Activated CD8-positive, alpha-beta memory T cell treated with anti-CD3 and anti-CD28 coated beads, Interleukin-2, amount 50 U/mL, for 48 hours (primary cell): ENCODE measurements at regions not wholly inside any gene's neighbourhood (a gene's known extent, or its start where the extent isn't known, plus 50 kb on each side); places are given as distances from the start of the nearest gene placed in this dataset.

Experiments
- DNase-seq: peaks from one replicate; pipeline ENCODE4 v3.0.0-alpha.2; 2020

- DNase-seq = no peak
Observed at GRCh38 chr16:51705142-51705541, 554.1 kb upstream of the SALL1 start.

- no peak for DNase-seq
Observed at GRCh38 chr16:51701025-51701424, 550.0 kb upstream of the SALL1 start.

GRCh38 chr16:51699686-51700396 lies 548.8 kb upstream of the SALL1 start:
- no peak for DNase-seq

DNA sequence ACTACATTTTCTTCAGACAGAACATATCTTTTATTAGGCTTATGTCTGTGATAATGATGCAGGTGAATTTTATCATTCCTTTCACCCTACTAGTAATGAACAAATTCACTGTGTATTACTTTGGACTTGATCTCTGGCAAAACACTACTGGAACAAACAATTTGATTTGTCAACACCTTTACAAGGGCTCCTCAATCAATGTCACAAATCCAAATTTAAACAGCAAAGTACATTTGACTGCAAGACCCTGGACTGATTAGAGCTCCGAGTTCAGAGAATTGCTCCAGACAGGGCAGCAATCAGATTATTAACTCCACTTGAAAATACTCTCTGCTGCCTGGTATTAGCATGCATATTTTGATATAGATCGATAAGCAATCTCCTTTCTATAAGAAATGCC lies 547.6 kb upstream of the SALL1 start:
- no peak for DNase-seq

GRCh38 chr16:51697454-51697853 lies 546.4 kb upstream of the SALL1 start:
- no peak for DNase-seq

GRCh38 chr16:51696376-51696775 lies 545.3 kb upstream of the SALL1 start:
- no peak for DNase-seq

DNA sequence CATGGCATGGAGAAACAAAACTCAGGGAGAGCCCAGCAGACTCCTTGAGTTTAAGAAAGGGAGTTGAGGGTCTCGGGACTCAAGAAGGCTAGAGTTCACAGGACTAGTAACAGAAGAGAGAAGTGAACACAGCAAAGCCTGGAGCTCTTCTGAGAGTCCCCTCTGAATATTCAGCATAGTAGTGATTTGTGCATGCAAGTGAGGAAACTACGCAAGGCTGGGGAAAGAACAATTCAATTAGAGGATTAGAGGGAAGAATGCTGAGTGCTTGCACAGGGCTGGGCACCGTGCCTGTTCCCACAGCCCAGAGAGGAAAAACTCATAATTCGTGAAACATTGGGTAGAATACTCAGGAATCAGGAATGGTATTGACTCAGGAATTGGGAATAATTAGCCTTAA lies 540.0 kb upstream of the SALL1 start:
- DNase-seq = no peak

- no peak for DNase-seq
Observed at GRCh38 chr16:51685498-51685897, 534.4 kb upstream of the SALL1 start.

DNA sequence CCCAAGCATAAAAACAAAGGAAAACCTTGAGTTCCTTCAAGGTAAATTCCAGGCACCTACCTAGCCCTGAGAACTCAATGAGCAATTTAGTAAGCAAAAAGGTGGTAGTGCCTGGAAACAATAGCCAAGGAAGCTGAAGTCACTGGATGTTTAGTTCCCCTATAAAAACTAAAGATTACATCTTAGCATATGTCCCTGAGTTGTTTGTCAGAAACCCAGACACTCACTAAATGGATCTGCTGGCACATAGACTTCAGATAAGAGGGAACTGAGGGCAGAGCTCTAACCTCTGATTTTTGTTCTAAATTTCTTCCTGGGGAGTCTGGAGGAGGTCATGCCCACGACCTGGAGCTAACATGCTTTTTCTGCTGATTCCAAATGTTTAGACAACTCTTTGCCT lies 532.8 kb upstream of the SALL1 start:
- no peak for DNase-seq

DNA sequence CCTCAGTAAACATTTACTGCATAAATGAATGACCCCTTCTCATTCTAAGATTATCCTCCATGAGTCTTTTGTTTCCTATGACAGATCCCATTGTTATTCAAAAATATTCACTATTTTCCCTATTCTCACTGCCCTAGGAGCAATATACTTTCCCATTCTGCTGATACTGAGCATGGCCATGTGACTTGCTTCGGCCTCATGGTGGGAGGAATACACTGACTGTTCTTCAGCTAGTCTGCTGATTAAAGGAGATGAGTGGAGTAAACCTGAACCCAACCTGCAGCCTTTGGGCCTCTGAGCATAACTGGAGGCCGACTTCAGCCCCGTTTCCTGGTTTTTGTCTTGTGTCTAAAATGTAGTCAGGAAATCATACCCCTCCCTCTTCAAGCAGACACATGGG lies 531.8 kb upstream of the SALL1 start:
- no peak for DNase-seq

DNA sequence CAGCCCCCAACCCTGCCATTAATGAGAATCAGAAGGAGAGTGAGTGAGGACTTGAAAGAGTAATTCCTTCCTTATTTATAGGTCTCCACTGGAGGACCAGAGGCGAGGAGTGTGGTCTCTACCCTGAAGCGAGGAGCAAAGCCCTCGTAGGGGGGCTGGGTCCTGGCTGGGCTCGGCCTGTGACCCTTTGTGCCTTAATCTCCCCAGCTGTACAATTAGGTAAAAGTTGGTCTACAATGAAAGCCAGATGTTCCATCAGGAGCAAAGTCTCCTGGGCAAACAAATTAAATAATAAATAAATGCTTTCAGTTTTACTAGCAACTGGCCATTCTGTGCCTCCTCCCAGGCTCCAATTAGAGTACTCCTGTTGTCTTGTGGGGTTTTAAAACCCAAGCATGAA lies 523.5 kb upstream of the SALL1 start:
- DNase-seq = no peak

DNA sequence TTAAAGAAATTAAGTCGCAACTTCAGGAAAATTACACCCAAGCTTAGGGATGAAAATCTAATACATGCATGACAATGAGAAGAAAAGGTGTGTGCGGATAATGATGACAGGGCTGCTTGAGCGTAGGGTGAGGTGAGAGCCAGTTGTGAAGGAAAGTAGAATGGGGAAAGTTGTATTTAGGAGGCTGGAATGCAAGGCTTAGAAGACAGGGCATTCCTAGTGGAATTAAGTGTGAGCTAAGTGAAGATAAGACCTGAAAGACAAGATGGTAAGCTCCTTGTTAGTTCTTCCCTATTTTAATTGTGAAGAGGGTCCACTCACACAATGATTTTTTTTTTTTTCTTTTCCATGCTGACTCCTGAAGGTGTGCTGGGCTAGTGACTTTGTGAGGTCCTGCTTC lies 519.5 kb upstream of the SALL1 start:
- no peak for DNase-seq

DNA sequence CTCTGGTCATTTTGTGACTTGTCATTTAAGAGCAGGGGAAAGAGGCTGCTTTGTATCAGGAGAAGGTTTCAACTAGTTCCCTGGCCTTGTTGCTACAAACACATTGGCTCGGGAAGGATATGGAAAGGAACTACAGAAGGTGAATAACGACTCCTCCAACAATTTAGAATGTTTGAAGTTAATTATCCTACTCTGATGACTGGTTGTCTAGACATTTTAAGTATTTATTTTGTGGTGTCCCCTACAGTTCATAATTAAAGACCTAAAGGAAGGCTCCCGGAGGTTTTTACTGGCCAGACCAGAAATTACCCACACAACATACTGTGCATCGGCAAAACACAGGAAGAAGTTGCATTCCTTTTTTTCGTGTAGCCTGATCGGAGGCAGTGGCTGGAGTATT lies 515.8 kb upstream of the SALL1 start:
- no peak for DNase-seq

DNA sequence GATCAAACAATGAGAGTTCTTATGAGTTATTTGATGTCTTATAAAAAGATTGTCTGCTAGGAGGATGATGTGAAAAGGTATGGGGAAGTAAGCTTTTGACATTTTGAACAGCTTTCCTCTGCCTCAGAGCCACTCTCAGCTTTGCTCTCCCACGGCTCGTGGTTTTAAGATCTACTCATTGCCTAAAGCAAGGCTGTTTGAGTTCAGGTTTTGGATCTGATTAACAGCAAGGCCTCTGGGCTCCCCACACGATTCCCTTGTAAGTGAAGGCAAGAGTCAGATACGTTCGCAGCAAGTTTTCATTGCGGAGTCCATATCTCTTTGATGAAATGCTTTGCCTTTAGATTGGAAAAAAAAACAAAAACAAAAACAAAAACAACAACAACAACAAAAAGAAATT lies 515.0 kb upstream of the SALL1 start:
- no peak for DNase-seq

- no peak for DNase-seq
Observed at GRCh38 chr16:51665436-51665998, 514.4 kb upstream of the SALL1 start.

GRCh38 chr16:51658531-51658930 lies 507.5 kb upstream of the SALL1 start:
- DNase-seq = no peak

GRCh38 chr16:51657848-51658247 lies 506.8 kb upstream of the SALL1 start:
- no peak for DNase-seq

GRCh38 chr16:51655249-51655648 lies 504.2 kb upstream of the SALL1 start:
- DNase-seq = no peak

GRCh38 chr16:51651061-51651466 lies 500.0 kb upstream of the SALL1 start:
- no peak for DNase-seq

GRCh38 chr16:51649631-51650030 lies 498.6 kb upstream of the SALL1 start:
- no peak for DNase-seq

- DNase-seq = no peak
Observed at GRCh38 chr16:51648526-51648925, 497.5 kb upstream of the SALL1 start.

DNA sequence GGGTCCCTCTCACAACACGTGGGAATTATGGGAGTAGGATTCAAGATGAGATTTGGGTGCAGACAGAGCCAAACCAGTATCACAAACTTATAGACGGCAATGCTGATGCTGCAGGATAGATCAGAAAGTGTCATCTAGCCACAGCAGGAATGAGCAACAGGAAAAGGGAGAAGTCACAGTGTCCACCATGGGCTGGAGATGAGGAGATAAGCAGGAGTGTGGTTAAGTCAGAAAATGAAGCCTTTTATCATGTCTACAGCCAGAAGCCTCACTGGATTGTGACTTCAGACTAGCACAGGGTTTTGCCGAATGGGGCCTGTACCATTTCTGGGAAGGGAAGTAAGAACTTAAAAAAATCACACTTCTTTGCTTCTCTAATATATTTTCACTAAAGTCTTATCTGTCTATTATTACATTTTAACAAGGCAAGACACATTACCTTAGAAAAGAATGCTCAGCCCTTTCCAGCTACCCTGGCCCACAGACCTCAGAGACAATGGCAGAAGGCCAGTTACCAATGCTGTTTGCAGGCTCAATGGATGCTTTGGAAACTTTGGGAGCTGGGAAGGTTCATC lies 490.2 kb upstream of the SALL1 start:
- DNase-seq = no peak

DNA sequence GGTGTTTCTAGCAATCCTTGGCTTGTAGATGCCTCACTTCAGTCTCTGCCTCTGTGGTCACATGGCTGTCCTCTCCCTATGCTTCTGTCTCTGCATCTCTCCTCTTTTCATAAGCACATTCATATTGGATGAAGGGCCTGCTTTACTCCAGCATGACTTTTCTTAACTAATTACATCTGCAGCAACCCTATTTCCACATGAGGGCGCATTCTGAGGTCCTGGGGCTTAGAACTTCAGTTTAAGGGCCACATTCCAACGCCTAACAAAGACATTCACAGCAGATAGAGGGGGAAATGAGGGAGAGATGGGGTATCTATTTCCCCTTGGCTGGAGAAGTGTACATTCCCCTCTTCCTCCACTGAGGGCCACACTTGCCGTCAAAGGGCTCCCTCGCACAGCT lies 489.1 kb upstream of the SALL1 start:
- no peak for DNase-seq

DNA sequence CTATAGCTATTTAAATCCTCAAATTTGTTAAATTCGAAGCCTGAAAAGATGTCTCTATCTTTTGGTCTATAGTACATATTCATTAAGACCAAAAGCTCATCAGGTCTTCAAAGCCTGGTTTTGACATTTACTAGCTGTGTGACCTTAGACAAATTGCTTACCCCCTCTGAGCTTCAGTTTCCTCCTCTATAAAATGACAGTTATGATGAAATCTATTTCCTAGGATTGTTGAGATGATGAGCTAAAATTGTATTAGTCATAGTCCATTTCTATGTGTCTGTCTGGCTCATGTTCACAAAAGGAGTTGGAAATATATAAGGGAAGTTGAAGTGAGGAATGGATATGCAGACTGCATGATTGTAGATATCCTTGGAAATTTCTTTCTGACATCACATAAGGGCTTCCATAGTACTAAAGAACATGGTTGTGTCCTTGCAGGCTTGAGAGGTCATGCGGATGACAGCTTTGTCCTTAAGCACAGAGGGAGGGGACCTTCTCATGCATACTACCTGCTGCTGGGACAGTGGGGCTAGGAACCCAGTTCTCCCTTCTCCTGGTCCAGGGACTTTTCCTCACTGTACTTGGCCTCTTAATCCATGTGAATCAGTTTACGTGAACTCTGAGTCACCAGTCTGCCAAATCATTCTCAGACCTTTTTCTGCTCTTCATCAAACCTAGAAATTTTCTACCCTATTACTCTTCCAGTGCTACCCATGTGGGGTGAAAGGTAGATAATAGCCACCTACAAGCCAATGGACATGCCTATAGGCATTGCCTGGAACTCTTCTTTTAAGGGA lies 487.5 kb upstream of the SALL1 start:
- DNase-seq = no peak
